Lung (tissue), 11 donors: ENCODE measurements at regions not wholly inside any gene's neighbourhood (a gene's known extent, or its start where the extent isn't known, plus 50 kb on each side); places are given as distances from the start of the nearest gene placed in this dataset.

Source experiments
- ATAC-seq: fragments of 200-7000 bp; cut with Tn5 transposase; one replicate; pipeline ENCODE4 v1.9.1; 2020; ENCODE audit warnings: moderate number of reproducible peaks; ENCODE audit not compliant: insufficient read depth, low FRiP score
- DNase-seq, 3 donors: peaks; one replicate each; pipeline ENCODE4 v3.0.0-alpha.2; 2013 to 2017
- H3K27ac ChIP-seq, 2 donors: one replicate each; pipeline ENCODE4 v1.5.1; 2013; ENCODE audit warnings: mild to moderate bottlenecking in 2 of 2, moderate library complexity in 2 of 2, control low read depth in 1 of 2, inconsistent platforms in 1 of 2, low read depth in 1 of 2, low read length in 1 of 2
- H3K27me3 ChIP-seq, 3 donors: one replicate each; pipeline ENCODE4 v1.5.1; 2013; ENCODE audit warnings: low read length in 2 of 3; ENCODE audit not compliant: control insufficient read depth in 3 of 3, insufficient read depth in 3 of 3
- H3K36me3 ChIP-seq, 4 donors: one replicate each; pipeline ENCODE4 v1.5.1; 2013; ENCODE audit warnings: low read length in 4 of 4, mild to moderate bottlenecking in 1 of 4, moderate library complexity in 1 of 4; ENCODE audit not compliant: control insufficient read depth in 4 of 4, insufficient read depth in 4 of 4
- H3K4me1 ChIP-seq, 5 donors: one replicate each; pipeline ENCODE4 v1.5.1; 2013; ENCODE audit warnings: low read length in 5 of 5, mild to moderate bottlenecking in 2 of 5, moderate library complexity in 1 of 5; ENCODE audit not compliant: control insufficient read depth in 5 of 5, insufficient read depth in 5 of 5
- H3K4me3 ChIP-seq: one replicate; pipeline ENCODE4 v1.5.1; 2013; ENCODE audit warnings: mild to moderate bottlenecking, control low read depth, moderate library complexity
- H3K9ac ChIP-seq, 2 donors: one replicate each; pipeline ENCODE4 v1.5.1; 2013; ENCODE audit warnings: low read length in 2 of 2, control low read depth in 1 of 2; ENCODE audit not compliant: insufficient read depth in 1 of 2
- H3K9me3 ChIP-seq, 4 donors: one replicate each; pipeline ENCODE4 v1.5.1; 2013; ENCODE audit warnings: low read length in 3 of 4, mild to moderate bottlenecking in 1 of 4, moderate library complexity in 1 of 4; ENCODE audit not compliant: control insufficient read depth in 4 of 4, insufficient read depth in 3 of 4
- CTCF ChIP-seq: IDR thresholded peaks from 2 replicates; pipeline ENCODE4 v1.5.1; 2012; ENCODE audit warnings: mild to moderate bottlenecking; ENCODE audit errors: control extremely low read depth, extremely low read depth
- WGBS, 2 donors: extraction: QIAGEN DNeasy Blood & Tissue Kit; methylation state at CpG; one replicate each; pipeline ENCODE4 v1.1.7; 2013; 5-methylcytosine and 5-hydroxymethylcytosine counted together
- donor health status: control.
- donor health status: control.
- donor health status: Bipolar disorder and iron deficiency.
- donor health status: healthy.
- donor health status: DM: yes; HTN: yes; CAD: no.

GRCh38 chr18:78393086-78393862 lies 586.3 kb upstream of the SALL3 start:
- DNase-seq: peak in 2 of 3 donors; percentile 8 to 32
- Histone ChIP-seq H3K27me3 (no peaks in the 10 kb centered on the region), H3K4me1 (peaks cover 0 to 3% (median 0%) of the 10 kb centered on the region in 5 donors), H3K9ac (no peak overlapping the region), H3K4me3 (no peak overlapping the region), H3K36me3 (no peaks in the 10 kb centered on the region), H3K27ac (no peak overlapping the region), H3K9me3 (peaks cover 0 to 8% (median 0%) of the 10 kb centered on the region in 4 donors)
- no peak for ATAC-seq
- no peak for TF ChIP-seq CTCF
- WGBS, 2 donors: 68 to 81% methylated on average over 14 of the region's 14 CpGs

DNA sequence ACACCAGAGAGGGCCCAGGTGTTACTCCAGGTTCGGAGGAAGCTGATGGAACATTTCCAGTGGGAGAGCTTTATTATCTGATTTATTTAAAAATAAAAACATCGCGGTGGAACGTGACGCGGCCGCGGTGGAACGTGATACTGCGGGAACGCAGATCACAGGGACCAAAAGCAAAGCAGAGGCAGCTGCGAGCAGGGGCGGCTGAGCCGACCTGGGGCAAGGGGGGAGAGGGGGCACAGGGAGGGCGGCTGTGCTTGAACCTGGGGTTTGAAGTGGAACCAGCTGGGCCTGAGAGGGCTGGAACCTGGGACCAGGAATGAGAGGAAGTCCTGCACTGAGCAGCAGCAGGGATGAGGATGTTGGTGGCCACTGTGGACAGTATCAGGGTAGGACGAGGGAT lies 583.5 kb upstream of the SALL3 start:
- WGBS, 2 donors: 94 to 97% methylated on average over 16 of the region's 16 CpGs
- no peaks in the 10 kb centered on the region for H3K27me3 ChIP-seq
- H3K9me3 ChIP-seq: peaks cover 0 to 5% (median 0%) of the 10 kb centered on the region in 4 donors
- ATAC-seq (no peak), DNase-seq (no peak)
- H3K9ac ChIP-seq: no peak overlapping the region
- H3K4me3 ChIP-seq: no peak overlapping the region
- peaks cover 0 to 4% (median 0%) of the 10 kb centered on the region in 5 donors for H3K4me1 ChIP-seq
- H3K27ac ChIP-seq: no peak overlapping the region
- TF ChIP-seq CTCF: no peak
- no peaks in the 10 kb centered on the region for H3K36me3 ChIP-seq

GRCh38 chr18:78396756-78397155 lies 582.9 kb upstream of the SALL3 start:
- Histone ChIP-seq H3K36me3 (no peaks in the 10 kb centered on the region), H3K27ac (no peak overlapping the region), H3K27me3 (no peaks in the 10 kb centered on the region), H3K9me3 (peaks cover 0 to 5% (median 0%) of the 10 kb centered on the region in 4 donors), H3K9ac (no peak overlapping the region), H3K4me1 (peaks cover 0 to 10% (median 0%) of the 10 kb centered on the region in 5 donors), H3K4me3 (no peak overlapping the region)
- TF ChIP-seq CTCF: no peak
- ATAC-seq (no peak), DNase-seq (no peak)
- 84 to 89% methylated on average over 10 of the region's 10 CpGs for WGBS, 2 donors
